DMS53 treated with DMSO at 0.1 percent for 48 hours (cell line): ENCODE measurements at regions not wholly inside any gene's neighbourhood (a gene's known extent, or its start where the extent isn't known, plus 50 kb on each side); places are given as distances from the start of the nearest gene placed in this dataset.
A peak's percentile ranks its signal among the peaks of the same experiment; 100 is the strongest.
"Not testable (repeated sequence)": the region's sequence is repeated elsewhere in the genome, so short reads cannot be mapped to it uniquely, and the experiment has no call there.

Experiments used
- DNase-seq: peaks from one replicate; lab custom pipeline; 2025; ENCODE audit not compliant: unreplicated experiment; lab: John Stamatoyannopoulos, UW

GRCh38 chr4:100034023-100034664, 84.1 kb upstream of the H2AZ1 start:
- no peak for DNase-seq

- DNase-seq: no peak
Measured at GRCh38 chr4:100026066-100026465, 76.0 kb upstream of the H2AZ1 start.

GRCh38 chr4:100023800-100024199, 73.7 kb upstream of the H2AZ1 start:
- DNase-seq: no peak

GRCh38 chr4:100022792-100023222, 72.7 kb upstream of the H2AZ1 start:
- DNase-seq: no peak

GRCh38 chr4:100019821-100020220, 69.7 kb upstream of the H2AZ1 start:
- DNase-seq: no peak

- peak; percentile 62 for DNase-seq
Measured at GRCh38 chr4:100017637-100018310, 67.7 kb upstream of the H2AZ1 start.

GRCh38 chr4:100016191-100016590, 66.1 kb upstream of the H2AZ1 start:
- no peak for DNase-seq

- no peak for DNase-seq
Measured at GRCh38 chr4:100014616-100015015, 64.5 kb upstream of the H2AZ1 start.

- DNase-seq: no peak
Measured at GRCh38 chr4:100009490-100009889, 59.4 kb upstream of the H2AZ1 start.

GRCh38 chr4:100008048-100008447, 58.0 kb upstream of the H2AZ1 start:
- DNase-seq: no peak

- DNase-seq: not testable (repeated sequence)
Measured at GRCh38 chr4:100006161-100006560, 56.1 kb upstream of the H2AZ1 start.
